H1 (cell line): ENCODE measurements at regions not wholly inside any gene's neighbourhood (a gene's known extent, or its start where the extent isn't known, plus 50 kb on each side); places are given as distances from the start of the nearest gene placed in this dataset.

Experiments
- CTCF ChIA-PET: fragments of 300-600 bp; sonication (Branson Sonifier 250); formaldehyde crosslinking; loops from one replicate; lab custom pipeline; 2021; ENCODE audit not compliant: partially characterized antibody; lab: Charles Lee
- POLR2A ChIA-PET: fragments of 300-600 bp; sonication (Branson Sonifier 250); formaldehyde crosslinking; loops from one replicate; lab custom pipeline; 2021; ENCODE audit warnings: inconsistent platforms; ENCODE audit not compliant: partially characterized antibody; lab: Charles Lee
- DNase-seq, 2 experiments: peaks; one replicate each; pipeline versions ENCODE4 v3.0.0 to v3.0.0-alpha.2; 2010 to 2022; ENCODE audit warnings: low spot score in 2 of 2, low read depth in 1 of 2, mixed read lengths in 1 of 2
- FAIRE-seq: peaks from 2 replicates; lab custom pipeline; 2011; peaks lifted over from hg19 to GRCh38; lab: Jason Lieb, UNC
- H2AFZ ChIP-seq: 2 replicates; pipeline ENCODE4 v1.8.1; 2012; ENCODE audit warnings: low read length, inconsistent platforms
- H2AK5ac ChIP-seq: 2 replicates; pipeline ENCODE4 v1.6.1; 2013; ENCODE audit warnings: low read depth, low read length
- H2BK120ac ChIP-seq: replicated peaks from 2 replicates; pipeline ENCODE3; 2013; ENCODE audit warnings: low read depth, low read length, inconsistent platforms
- H2BK12ac ChIP-seq: 2 replicates; pipeline ENCODE4 v1.6.1; 2013; ENCODE audit warnings: low read depth, low read length
- H2BK15ac ChIP-seq: 2 replicates; pipeline ENCODE4 v1.6.1; 2013; ENCODE audit warnings: low read length
- H2BK20ac ChIP-seq: 2 replicates; pipeline ENCODE4 v1.6.1; 2013; ENCODE audit warnings: low read length
- H2BK5ac ChIP-seq: 2 replicates; pipeline ENCODE4 v1.6.1; 2013; ENCODE audit warnings: low read depth, low read length
- H3K14ac ChIP-seq: 2 replicates; pipeline ENCODE4 v1.6.1; 2013; ENCODE audit warnings: inconsistent platforms; ENCODE audit not compliant: insufficient read length
- H3K18ac ChIP-seq: 2 replicates; pipeline ENCODE4 v1.6.1; 2013; ENCODE audit warnings: low read length; ENCODE audit errors: extremely low read depth
- H3K23ac ChIP-seq: 2 replicates; pipeline ENCODE4 v1.6.1; 2013; ENCODE audit warnings: inconsistent platforms; ENCODE audit not compliant: insufficient read length
- H3K23me2 ChIP-seq: 2 replicates; pipeline ENCODE4 v1.6.1; 2013; ENCODE audit warnings: low read depth, low read length
- H3K27ac ChIP-seq: 2 replicates; pipeline ENCODE4 v1.6.1; 2011; ENCODE audit warnings: low read depth, low read length, inconsistent platforms
- H3K27me3 ChIP-seq, 4 experiments: replicated peaks in 1 of 4; 1 replicate in 1 of 4; 2 replicates in 3 of 4; pipeline versions ENCODE4 v1.6.1 to v1.8.1; 2011 to 2013; ENCODE audit warnings: low read length in 3 of 4, mild to moderate bottlenecking in 3 of 4, inconsistent platforms in 2 of 4, mixed read lengths in 2 of 4, moderate library complexity in 1 of 4; ENCODE audit not compliant: control insufficient read depth in 3 of 4, insufficient read depth in 3 of 4; ENCODE audit errors: extremely low read depth in 1 of 4
- H3K36me3 ChIP-seq, 4 experiments: 2 replicates each; pipeline versions ENCODE4 v1.6.1 to v1.8.1; 2011 to 2013; ENCODE audit warnings: mild to moderate bottlenecking in 4 of 4, low read length in 3 of 4, moderate library complexity in 2 of 4, control low read depth in 1 of 4, inconsistent platforms in 1 of 4; ENCODE audit not compliant: insufficient read depth in 4 of 4, control insufficient read depth in 2 of 4
- H3K4ac ChIP-seq: replicated peaks from 2 replicates; pipeline ENCODE3; 2013; ENCODE audit warnings: low read length, low read depth, mixed read lengths, inconsistent platforms; ENCODE audit not compliant: insufficient read length
- H3K4me1 ChIP-seq, 4 experiments: replicated peaks in 1 of 4; 1 replicate in 1 of 4; 2 replicates in 3 of 4; pipeline versions ENCODE4 v1.6.1 to v1.8.1; 2011 to 2013; ENCODE audit warnings: low read length in 3 of 4, inconsistent platforms in 2 of 4, mixed read lengths in 1 of 4; ENCODE audit not compliant: insufficient read depth in 4 of 4, control insufficient read depth in 3 of 4
- H3K4me2 ChIP-seq, 2 experiments: 2 replicates each; pipeline versions ENCODE4 v1.6.1 to v1.8.1; 2011 to 2013; ENCODE audit warnings: low read depth in 2 of 2, low read length in 2 of 2, control low read depth in 1 of 2, inconsistent platforms in 1 of 2, mild to moderate bottlenecking in 1 of 2; ENCODE audit not compliant: insufficient read depth in 1 of 2
- H3K4me3 ChIP-seq, 4 experiments: fragments of 200-600, 300-600 bp in 1 of 4; sonication (generic), shearing (Covaris generic), sonication (Bioruptor Twin) in 1 of 4; 2 replicates each; pipeline versions ENCODE4 v1.5.1 to v1.8.1; 2011 to 2016; ENCODE audit warnings: low read length in 4 of 4, low read depth in 3 of 4, control low read depth in 2 of 4, inconsistent platforms in 2 of 4, mild to moderate bottlenecking in 2 of 4, mixed read lengths in 1 of 4, moderate library complexity in 1 of 4; ENCODE audit not compliant: insufficient read depth in 2 of 4; ENCODE audit errors: extremely low read depth in 1 of 4
- H3K56ac ChIP-seq: replicated peaks from 2 replicates; pipeline ENCODE3; 2013; ENCODE audit warnings: low read depth, mild to moderate bottlenecking, mixed read lengths, low read length, inconsistent platforms; ENCODE audit not compliant: insufficient read length
- H3K79me1 ChIP-seq: 2 replicates; pipeline ENCODE4 v1.6.1; 2013; ENCODE audit warnings: low read depth, low read length, control low read depth
- H3K79me2 ChIP-seq, 2 experiments: 2 replicates each; pipeline versions ENCODE4 v1.6.1 to v1.8.1; 2012 to 2013; ENCODE audit warnings: low read length in 2 of 2, mild to moderate bottlenecking in 2 of 2, inconsistent platforms in 1 of 2; ENCODE audit not compliant: insufficient read depth in 2 of 2, control insufficient read depth in 1 of 2
- H3K9ac ChIP-seq, 4 experiments: replicated peaks in 1 of 4; 1 replicate in 1 of 4; 2 replicates in 3 of 4; pipeline versions ENCODE4 v1.6.1 to v1.8.1; 2011 to 2013; ENCODE audit warnings: low read depth in 3 of 4, low read length in 3 of 4, control low read depth in 2 of 4, mild to moderate bottlenecking in 2 of 4, moderate library complexity in 2 of 4, inconsistent platforms in 1 of 4; ENCODE audit errors: extremely low read depth in 1 of 4
- H3K9me3 ChIP-seq, 2 experiments: 2 replicates each; pipeline versions ENCODE4 v1.6.1 to v1.8.1; 2012 to 2013; ENCODE audit warnings: mild to moderate bottlenecking in 2 of 2, moderate library complexity in 2 of 2, control low read depth in 1 of 2, inconsistent platforms in 1 of 2, low read depth in 1 of 2, low read length in 1 of 2, mixed read lengths in 1 of 2; ENCODE audit not compliant: insufficient read depth in 2 of 2
- H4K20me1 ChIP-seq, 2 experiments: replicated peaks in 1 of 2; 2 replicates each; pipeline versions ENCODE3 to v1.8.1; 2011 to 2013; ENCODE audit warnings: inconsistent platforms in 2 of 2, low read length in 2 of 2, mild to moderate bottlenecking in 1 of 2; ENCODE audit not compliant: insufficient read depth in 2 of 2, control insufficient read depth in 1 of 2
- H4K5ac ChIP-seq: 2 replicates; pipeline ENCODE4 v1.6.1; 2013; ENCODE audit warnings: low read length, low read depth, mixed read lengths, inconsistent platforms; ENCODE audit not compliant: insufficient read length
- H4K8ac ChIP-seq: 2 replicates; pipeline ENCODE4 v1.8.0; 2013; ENCODE audit warnings: mild to moderate bottlenecking, moderate library complexity, low read length, inconsistent platforms; ENCODE audit not compliant: insufficient read depth; ENCODE audit errors: extremely low read depth
- H4K91ac ChIP-seq: replicated peaks from 2 replicates; pipeline ENCODE3; 2013; ENCODE audit warnings: low read length, mixed read lengths, inconsistent platforms; ENCODE audit not compliant: insufficient read length
- E2F6 ChIP-seq: IDR thresholded peaks from 2 replicates; pipeline ENCODE4 v1.6.1; 2012; ENCODE audit warnings: inconsistent platforms

- H3K14ac ChIP-seq = no peak overlapping the region
- no peaks in the 10 kb centered on the region for H4K20me1 ChIP-seq
- no peak overlapping the region for H3K4ac ChIP-seq
- H3K4me2 ChIP-seq = no peak overlapping the region
- H2BK20ac ChIP-seq = no peak overlapping the region
- H3K23ac ChIP-seq = no peak overlapping the region
- no peak overlapping the region for H2BK15ac ChIP-seq
- H4K91ac ChIP-seq = no peak overlapping the region
- no peak overlapping the region for H3K4me3 ChIP-seq
- H2BK12ac ChIP-seq = no peak overlapping the region
- H2AK5ac ChIP-seq = no peak overlapping the region
- H3K18ac ChIP-seq = no peak overlapping the region
- H3K9ac ChIP-seq = no peak overlapping the region
- POLR2A ChIA-PET = no interaction called here
- no peaks in the 10 kb centered on the region; the same call in 1 of the 2 replicates for H3K23me2 ChIP-seq
- H4K8ac ChIP-seq = no peak overlapping the region
- TF ChIP-seq E2F6 = no peak
- no peak overlapping the region for H2AFZ ChIP-seq
- CTCF ChIA-PET = interaction anchor here (0.6 kb wide), 1 partner anchor 16 kb away, joined by 3 read pairs; no protein-coding TSS in a partner anchor
- FAIRE-seq (no peak), DNase-seq (no peak)
- no peak overlapping the region for H3K27ac ChIP-seq
- no peak overlapping the region for H4K5ac ChIP-seq
- H3K4me1 ChIP-seq = no peaks in the 10 kb centered on the region
- H3K56ac ChIP-seq = no peak overlapping the region
- H3K79me1 ChIP-seq = no peaks in the 10 kb centered on the region
- no peak overlapping the region for H2BK5ac ChIP-seq
- H3K79me2 ChIP-seq = no peaks in the 10 kb centered on the region
- H3K9me3 ChIP-seq = no peaks in the 10 kb centered on the region
- H3K27me3 ChIP-seq = no peaks in the 10 kb centered on the region
- H3K36me3 ChIP-seq = no peaks in the 10 kb centered on the region
- no peak overlapping the region for H2BK120ac ChIP-seq
Observed at GRCh38 chr21:27047658-27048314, 80.9 kb upstream of the ADAMTS5 start.
